KMS-11 (cell line): ENCODE measurements at regions not wholly inside any gene's neighbourhood (a gene's known extent, or its start where the extent isn't known, plus 50 kb on each side); places are given as distances from the start of the nearest gene placed in this dataset.

ENCODE experiments used
- H2AFZ ChIP-seq: fragments of 200-600 bp; sonication (generic); 2 replicates; pipeline ENCODE4 v1.6.1; 2016; ENCODE audit warnings: antibody characterized with exemption, mixed run types, low read depth
- H3K27ac ChIP-seq: fragments of 200-600 bp; sonication (generic); 2 replicates; pipeline ENCODE4 v1.6.1; 2016; ENCODE audit warnings: mild to moderate bottlenecking, mixed run types
- H3K27me3 ChIP-seq: fragments of 200-600 bp; sonication (generic); 2 replicates; pipeline ENCODE4 v1.6.1; 2017; ENCODE audit warnings: mild to moderate bottlenecking, low read depth, mixed run types, moderate library complexity; ENCODE audit not compliant: insufficient read depth
- H3K36me3 ChIP-seq: fragments of 200-600 bp; sonication (generic); 2 replicates; pipeline ENCODE4 v1.6.1; 2017; ENCODE audit warnings: mild to moderate bottlenecking, mixed run types; ENCODE audit not compliant: insufficient read depth
- H3K4me1 ChIP-seq: fragments of 200-600 bp; sonication (generic); 2 replicates; pipeline ENCODE4 v1.6.1; 2016; ENCODE audit warnings: mild to moderate bottlenecking, low read depth, mixed run types; ENCODE audit not compliant: poor library complexity, severe bottlenecking
- H3K4me2 ChIP-seq: fragments of 200-600 bp; sonication (generic); 2 replicates; pipeline ENCODE4 v1.7.0; 2016; ENCODE audit warnings: mild to moderate bottlenecking, mixed run types
- H3K4me3 ChIP-seq: fragments of 200-600 bp; sonication (generic); IDR thresholded peaks from 2 replicates; pipeline ENCODE4 v1.6.1; 2017; ENCODE audit warnings: low read depth, low read length, mixed read lengths; ENCODE audit not compliant: insufficient read depth
- H3K79me2 ChIP-seq: fragments of 200-600 bp; sonication (generic); 2 replicates; pipeline ENCODE4 v1.6.1; 2016; ENCODE audit warnings: low read depth, mixed run types; ENCODE audit not compliant: insufficient read depth
- H3K9ac ChIP-seq: fragments of 200-600 bp; sonication (generic); 2 replicates; pipeline ENCODE4 v1.6.1; 2016; ENCODE audit warnings: mild to moderate bottlenecking, mixed run types
- H4K20me1 ChIP-seq: fragments of 200-600 bp; sonication (generic); 2 replicates; pipeline ENCODE4 v1.6.1; 2016; ENCODE audit warnings: mild to moderate bottlenecking, mixed run types; ENCODE audit not compliant: insufficient read depth
- TF ChIP-seq, protein P1 (sequence below): fragments of 200-600 bp; sonication (generic); conservative IDR thresholded peaks from 2 replicates; pipeline ENCODE4 v1.6.1; 2017; ENCODE audit warnings: low read depth, mild to moderate bottlenecking, antibody characterized with exemption, low read length, moderate library complexity, mixed read lengths

DNA sequence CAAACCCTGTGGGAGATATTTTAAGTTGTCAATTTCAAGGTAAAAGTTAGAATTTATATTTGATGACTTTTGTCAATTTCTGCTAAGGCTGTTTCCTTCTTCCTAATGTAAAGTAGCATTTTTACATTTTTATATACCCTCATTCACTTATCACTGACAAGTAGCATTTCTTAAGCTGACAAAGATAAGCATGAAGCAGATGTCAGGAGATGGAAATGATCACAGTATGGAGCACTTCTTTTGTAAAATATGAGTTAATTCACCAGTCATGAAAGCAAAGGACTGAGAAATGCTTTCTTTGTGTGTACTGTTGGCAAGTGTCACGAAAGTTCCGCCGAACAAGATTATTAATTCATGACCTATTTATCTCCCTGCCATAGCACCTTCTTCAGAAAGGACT, 503.9 kb downstream of the DNAJB9 start:
- no peaks in the 10 kb centered on the region for H4K20me1 ChIP-seq
- no peaks in the 10 kb centered on the region for H3K4me1 ChIP-seq

DNA sequence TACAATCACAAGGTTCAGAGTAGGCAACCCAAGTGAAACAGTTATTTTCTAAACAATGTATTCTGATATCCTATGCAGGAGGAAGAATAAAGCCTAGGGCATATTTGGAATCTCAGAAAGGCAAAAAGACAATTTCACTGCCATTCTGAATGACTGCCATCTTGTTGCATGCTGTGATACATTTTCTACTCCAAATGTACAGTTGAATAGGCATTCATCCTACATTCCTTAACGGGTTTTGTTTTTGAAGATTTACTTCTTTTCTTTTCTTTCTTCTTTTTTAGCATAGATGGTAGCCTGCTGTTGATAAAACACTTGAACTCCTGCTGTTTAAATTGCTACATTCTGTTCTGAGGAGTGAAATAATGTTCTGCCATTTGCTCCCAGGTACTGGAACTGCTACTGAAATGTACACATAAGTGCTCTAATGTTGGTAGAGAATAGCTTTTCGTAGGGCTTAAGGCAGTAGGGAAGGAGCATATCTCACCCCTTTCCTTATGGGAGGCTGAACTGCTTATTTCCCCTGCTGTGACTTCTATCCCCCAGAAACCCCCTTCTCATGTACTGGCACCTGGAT, 506.8 kb downstream of the DNAJB9 start:
- Histone ChIP-seq H3K9ac (no peak overlapping the region), H3K36me3 (no peaks in the 10 kb centered on the region), H3K4me2 (no peak overlapping the region), H3K27ac (no peak overlapping the region), H3K27me3 (no peaks in the 10 kb centered on the region), H3K79me2 (no peaks in the 10 kb centered on the region), H3K4me3 (no peak overlapping the region), H4K20me1 (no peaks in the 10 kb centered on the region), H3K4me1 (no peaks in the 10 kb centered on the region), H2AFZ (no peak overlapping the region)
- TF ChIP-seq, protein P1, sequence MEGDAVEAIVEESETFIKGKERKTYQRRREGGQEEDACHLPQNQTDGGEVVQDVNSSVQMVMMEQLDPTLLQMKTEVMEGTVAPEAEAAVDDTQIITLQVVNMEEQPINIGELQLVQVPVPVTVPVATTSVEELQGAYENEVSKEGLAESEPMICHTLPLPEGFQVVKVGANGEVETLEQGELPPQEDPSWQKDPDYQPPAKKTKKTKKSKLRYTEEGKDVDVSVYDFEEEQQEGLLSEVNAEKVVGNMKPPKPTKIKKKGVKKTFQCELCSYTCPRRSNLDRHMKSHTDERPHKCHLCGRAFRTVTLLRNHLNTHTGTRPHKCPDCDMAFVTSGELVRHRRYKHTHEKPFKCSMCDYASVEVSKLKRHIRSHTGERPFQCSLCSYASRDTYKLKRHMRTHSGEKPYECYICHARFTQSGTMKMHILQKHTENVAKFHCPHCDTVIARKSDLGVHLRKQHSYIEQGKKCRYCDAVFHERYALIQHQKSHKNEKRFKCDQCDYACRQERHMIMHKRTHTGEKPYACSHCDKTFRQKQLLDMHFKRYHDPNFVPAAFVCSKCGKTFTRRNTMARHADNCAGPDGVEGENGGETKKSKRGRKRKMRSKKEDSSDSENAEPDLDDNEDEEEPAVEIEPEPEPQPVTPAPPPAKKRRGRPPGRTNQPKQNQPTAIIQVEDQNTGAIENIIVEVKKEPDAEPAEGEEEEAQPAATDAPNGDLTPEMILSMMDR = no peak

More for the DNA sequence above, 503.9 kb downstream of the DNAJB9 start:
- TF ChIP-seq, protein P1 = no peak
- Histone ChIP-seq H3K27me3 (no peaks in the 10 kb centered on the region), H3K27ac (no peak overlapping the region), H3K9ac (no peak overlapping the region), H3K79me2 (no peaks in the 10 kb centered on the region), H2AFZ (no peak overlapping the region), H3K4me3 (no peak overlapping the region), H3K36me3 (no peaks in the 10 kb centered on the region), H3K4me2 (no peak overlapping the region)

DNA sequence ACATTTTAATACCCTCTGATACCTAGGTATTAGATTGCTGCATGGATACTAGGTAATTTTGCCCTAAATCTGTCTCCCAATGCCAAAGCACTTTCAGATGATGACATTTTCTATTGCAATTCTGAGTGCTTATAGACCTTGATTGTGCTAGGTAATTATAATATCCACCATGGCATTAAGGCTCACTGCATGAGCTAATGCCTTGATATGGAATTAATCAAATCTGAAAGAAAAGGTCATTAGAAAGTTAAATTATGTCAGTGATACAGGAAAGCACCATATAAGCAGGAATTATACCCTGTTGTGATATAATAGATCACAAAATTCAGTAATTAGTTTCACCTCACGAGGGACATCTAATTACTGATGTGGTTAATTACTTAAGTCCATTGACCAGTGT, 521.4 kb downstream of the DNAJB9 start:
- no peaks in the 10 kb centered on the region for H4K20me1 ChIP-seq
- no peaks in the 10 kb centered on the region for H3K36me3 ChIP-seq
- no peak overlapping the region for H3K4me2 ChIP-seq
- no peak overlapping the region for H3K4me3 ChIP-seq
- H3K27ac ChIP-seq = no peak overlapping the region
- H3K9ac ChIP-seq = no peak overlapping the region
- no peaks in the 10 kb centered on the region for H3K4me1 ChIP-seq
- TF ChIP-seq, protein P1 = no peak
- no peaks in the 10 kb centered on the region for H3K27me3 ChIP-seq
- H2AFZ ChIP-seq = no peak overlapping the region
- no peaks in the 10 kb centered on the region for H3K79me2 ChIP-seq

DNA sequence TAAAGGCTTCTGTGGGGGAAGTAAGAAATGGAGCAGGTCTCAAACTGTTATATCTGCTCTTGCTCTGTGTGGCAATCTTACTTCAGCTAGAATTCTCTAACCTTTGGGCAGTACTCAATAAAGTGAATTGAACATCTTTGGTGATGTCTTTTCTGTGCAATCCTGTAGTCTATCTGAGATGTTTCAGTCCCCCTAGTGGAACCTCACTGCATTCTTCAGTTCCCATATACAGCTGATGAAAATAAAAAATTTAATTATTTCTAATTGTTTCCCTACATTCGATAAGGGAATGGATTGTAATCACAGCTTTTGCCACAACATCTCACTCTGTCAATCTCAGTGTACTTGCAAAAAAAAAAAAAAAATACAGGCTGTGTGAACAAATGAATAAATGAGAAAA, 522.6 kb downstream of the DNAJB9 start:
- TF ChIP-seq, protein P1 = no peak; the same call in 1 of the 2 replicates
- no peak overlapping the region for H3K4me3 ChIP-seq
- H3K4me1 ChIP-seq = no peaks in the 10 kb centered on the region
- H4K20me1 ChIP-seq = no peaks in the 10 kb centered on the region
- H2AFZ ChIP-seq = no peak overlapping the region
- H3K4me2 ChIP-seq = no peak overlapping the region
- H3K79me2 ChIP-seq = no peaks in the 10 kb centered on the region
- no peaks in the 10 kb centered on the region for H3K27me3 ChIP-seq
- no peak overlapping the region for H3K27ac ChIP-seq
- no peak overlapping the region for H3K9ac ChIP-seq
- H3K36me3 ChIP-seq = no peaks in the 10 kb centered on the region
